Epithelial cell of proximal tubule (primary cell): ENCODE measurements at regions not wholly inside any gene's neighbourhood (a gene's known extent, or its start where the extent isn't known, plus 50 kb on each side); places are given as distances from the start of the nearest gene placed in this dataset.

Experiments
- DNase-seq: peaks from one replicate; pipeline ENCODE4 v3.0.0-alpha.2; 2011; ENCODE audit warnings: low read depth
- H3K4me3 ChIP-seq: 2 replicates; pipeline ENCODE4 v1.5.1; 2011; ENCODE audit warnings: low read depth, mild to moderate bottlenecking, low read length
- CTCF ChIP-seq: conservative IDR thresholded peaks from 2 replicates; pipeline ENCODE4 v1.5.1; 2012; ENCODE audit warnings: low read depth, mild to moderate bottlenecking, low read length

GRCh38 chr16:82425661-82426060 lies 201.1 kb upstream of the CDH13 start:
- no peak overlapping the region for H3K4me3 ChIP-seq
- DNase-seq, result no peak

GRCh38 chr16:82421851-82422250 lies 204.9 kb upstream of the CDH13 start:
- no peak for DNase-seq
- no peak overlapping the region for H3K4me3 ChIP-seq
- TF ChIP-seq CTCF, result no peak

More at GRCh38 chr16:82425661-82426060, 201.1 kb upstream of the CDH13 start:
- no peak for TF ChIP-seq CTCF

- no peak overlapping the region for H3K4me3 ChIP-seq
- TF ChIP-seq CTCF, result no peak
- DNase-seq, result no peak
Observed at GRCh38 chr16:82419332-82419731, 207.4 kb upstream of the CDH13 start.

- DNase-seq, result no peak
- TF ChIP-seq CTCF, result no peak
- H3K4me3 ChIP-seq, result no peak overlapping the region
Observed at GRCh38 chr16:82414476-82414875, 212.3 kb upstream of the CDH13 start.

GRCh38 chr16:82412770-82413169 lies 214.0 kb upstream of the CDH13 start:
- no peak overlapping the region for H3K4me3 ChIP-seq
- no peak for TF ChIP-seq CTCF
- DNase-seq, result no peak

- DNase-seq, result no peak
- no peak for TF ChIP-seq CTCF
- H3K4me3 ChIP-seq, result no peak overlapping the region
Observed at GRCh38 chr16:82405736-82406135, 221.0 kb upstream of the CDH13 start.

GRCh38 chr16:82404586-82405315 lies 222.0 kb upstream of the CDH13 start:
- DNase-seq, result no peak
- TF ChIP-seq CTCF, result no peak

More at GRCh38 chr16:82404586-82405315, 222.0 kb upstream of the CDH13 start:
- no peak overlapping the region for H3K4me3 ChIP-seq
